ENCODE measurements at regions not wholly inside any gene's neighbourhood (a gene's known extent, or its start where the extent isn't known, plus 50 kb on each side); places are given as distances from the start of the nearest gene placed in this dataset.
"Not testable (repeated sequence)": the region's sequence is repeated elsewhere in the genome, so short reads cannot be mapped to it uniquely, and the experiment has no call there.

GRCh38 chr7:69208848-69209247 lies 389.4 kb upstream of the AUTS2 start:
- intact Hi-C loops (cut with DNase I), result no loop called here
- Histone ChIP-seq H3K4me3 (no peak overlapping the region), H3K27ac (no peak overlapping the region), H3K36me3 (no peaks in the 10 kb centered on the region), H3K9me3 (no peaks in the 10 kb centered on the region), H3K4me1 (replicated peaks) (no peaks in the 10 kb centered on the region), H3K27me3 (replicated peaks; ENCODE audit: insufficient read depth) (peaks cover 1% of the 10 kb centered on the region)
- DNase-seq (ENCODE audit: low spot score), result no peak
- 91% methylated on average over 6 of the region's 6 CpGs for WGBS
- no peak for TF ChIP-seq POLR2A (IDR thresholded peaks at IDR 0.05)

DNA sequence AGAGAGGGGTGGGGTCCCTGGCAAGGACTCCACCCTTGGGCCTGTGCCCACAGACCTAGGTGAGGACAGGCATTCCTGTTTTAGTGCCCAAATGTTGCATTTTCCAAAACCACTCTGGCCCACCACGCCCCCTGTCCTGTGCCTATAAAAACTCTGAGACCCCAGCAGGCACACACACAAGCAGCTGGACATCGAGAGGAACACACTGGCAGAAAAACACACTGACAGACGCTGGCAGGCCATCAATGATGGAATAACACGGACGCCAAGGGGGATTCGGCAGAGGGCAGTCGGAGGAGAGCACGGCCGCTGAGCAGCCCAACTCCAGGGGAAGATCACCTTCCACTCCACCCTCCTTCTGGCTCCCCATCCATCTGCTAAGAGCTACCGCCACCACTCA lies 386.9 kb upstream of the AUTS2 start:
- DNase-seq (ENCODE audit: low spot score), result no peak
- intact Hi-C loops (cut with DNase I), result no loop called here
- 72% methylated on average over 10 of the region's 10 CpGs for WGBS

GRCh38 chr7:69211739-69212138 lies 386.5 kb upstream of the AUTS2 start:
- no peak for DNase-seq (ENCODE audit: low spot score)
- Histone ChIP-seq H3K36me3 (no peaks in the 10 kb centered on the region), H3K9me3 (no peaks in the 10 kb centered on the region), H3K4me3 (no peak overlapping the region), H3K27ac (no peak overlapping the region), H3K4me1 (replicated peaks) (no peaks in the 10 kb centered on the region), H3K27me3 (replicated peaks; ENCODE audit: insufficient read depth) (peaks cover 2% of the 10 kb centered on the region)
- WGBS, result 79% methylated on average over 6 of the region's 6 CpGs
- TF ChIP-seq, protein P1, sequence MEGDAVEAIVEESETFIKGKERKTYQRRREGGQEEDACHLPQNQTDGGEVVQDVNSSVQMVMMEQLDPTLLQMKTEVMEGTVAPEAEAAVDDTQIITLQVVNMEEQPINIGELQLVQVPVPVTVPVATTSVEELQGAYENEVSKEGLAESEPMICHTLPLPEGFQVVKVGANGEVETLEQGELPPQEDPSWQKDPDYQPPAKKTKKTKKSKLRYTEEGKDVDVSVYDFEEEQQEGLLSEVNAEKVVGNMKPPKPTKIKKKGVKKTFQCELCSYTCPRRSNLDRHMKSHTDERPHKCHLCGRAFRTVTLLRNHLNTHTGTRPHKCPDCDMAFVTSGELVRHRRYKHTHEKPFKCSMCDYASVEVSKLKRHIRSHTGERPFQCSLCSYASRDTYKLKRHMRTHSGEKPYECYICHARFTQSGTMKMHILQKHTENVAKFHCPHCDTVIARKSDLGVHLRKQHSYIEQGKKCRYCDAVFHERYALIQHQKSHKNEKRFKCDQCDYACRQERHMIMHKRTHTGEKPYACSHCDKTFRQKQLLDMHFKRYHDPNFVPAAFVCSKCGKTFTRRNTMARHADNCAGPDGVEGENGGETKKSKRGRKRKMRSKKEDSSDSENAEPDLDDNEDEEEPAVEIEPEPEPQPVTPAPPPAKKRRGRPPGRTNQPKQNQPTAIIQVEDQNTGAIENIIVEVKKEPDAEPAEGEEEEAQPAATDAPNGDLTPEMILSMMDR (IDR thresholded peaks at IDR 0.05), result no peak
- no peak for TF ChIP-seq POLR2AphosphoS5 (IDR thresholded peaks at IDR 0.05)
- TF ChIP-seq POLR2A (IDR thresholded peaks at IDR 0.05), result no peak
- intact Hi-C loops (cut with DNase I), result no loop called here

More for the DNA sequence above, 386.9 kb upstream of the AUTS2 start:
- H3K36me3 ChIP-seq, result no peaks in the 10 kb centered on the region
- TF ChIP-seq POLR2AphosphoS5 (IDR thresholded peaks at IDR 0.05), result no peak
- TF ChIP-seq POLR2A (IDR thresholded peaks at IDR 0.05), result no peak
- TF ChIP-seq, protein P1 (IDR thresholded peaks at IDR 0.05), result no peak
- H3K4me3 ChIP-seq, result no peak overlapping the region
- H3K4me1 ChIP-seq (replicated peaks), result no peaks in the 10 kb centered on the region
- H3K9me3 ChIP-seq, result no peaks in the 10 kb centered on the region
- peaks cover 2% of the 10 kb centered on the region for H3K27me3 ChIP-seq (replicated peaks; ENCODE audit: insufficient read depth)
- H3K27ac ChIP-seq, result no peak overlapping the region

DNA sequence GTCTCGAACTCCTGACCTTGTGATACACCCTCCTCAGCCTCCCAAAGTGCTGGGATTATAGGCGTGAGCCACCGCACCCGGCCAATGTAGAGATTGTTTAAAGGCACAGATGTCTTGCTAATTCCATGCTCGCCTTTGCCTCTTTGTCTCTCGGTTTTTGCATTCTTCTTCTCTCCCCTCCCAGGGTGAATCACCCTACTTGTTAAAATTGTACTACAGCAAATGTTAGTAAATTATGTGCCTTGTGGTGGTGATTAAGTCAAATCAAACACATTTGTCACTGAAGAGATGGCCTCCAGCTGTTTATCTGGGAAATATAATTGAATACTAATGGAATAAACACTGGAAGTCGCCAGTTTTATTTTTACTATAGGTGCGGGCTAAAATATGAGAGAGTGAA lies 384.4 kb upstream of the AUTS2 start:
- no peak overlapping the region for H3K27ac ChIP-seq
- intact Hi-C loops (cut with DNase I), result no loop called here
- H3K36me3 ChIP-seq, result no peaks in the 10 kb centered on the region
- H3K9me3 ChIP-seq, result no peaks in the 10 kb centered on the region
- peaks cover 2% of the 10 kb centered on the region for H3K27me3 ChIP-seq (replicated peaks; ENCODE audit: insufficient read depth)
- H3K4me1 ChIP-seq (replicated peaks), result no peaks in the 10 kb centered on the region
- H3K4me3 ChIP-seq, result no peak overlapping the region
- no peak for DNase-seq (ENCODE audit: low spot score)
- TF ChIP-seq, protein P1 (IDR thresholded peaks at IDR 0.05), result no peak
- TF ChIP-seq POLR2A (IDR thresholded peaks at IDR 0.05), result no peak
- TF ChIP-seq POLR2AphosphoS5 (IDR thresholded peaks at IDR 0.05), result no peak
- WGBS, result 65% methylated on average over 8 of the region's 8 CpGs

DNA sequence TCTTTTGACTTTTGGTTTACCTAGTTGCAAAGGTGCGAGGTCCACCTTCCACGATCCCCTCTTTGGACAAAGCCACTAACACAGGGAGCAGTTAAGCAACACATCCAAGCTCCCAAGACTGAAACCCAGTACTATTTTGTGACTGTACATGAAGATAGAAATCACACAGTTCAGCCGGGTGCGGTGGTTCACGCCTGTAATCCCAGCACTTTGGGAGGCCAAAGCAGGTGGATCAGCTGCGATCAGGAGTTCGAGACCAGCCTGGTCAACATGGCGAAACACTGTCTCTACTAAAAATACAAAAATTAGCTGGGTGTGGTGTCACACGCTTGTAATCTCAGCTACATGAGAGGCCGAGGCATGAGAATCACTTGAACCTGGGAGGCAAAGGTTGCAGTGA lies 382.8 kb upstream of the AUTS2 start:
- DNase-seq (ENCODE audit: low spot score); H3K27me3 ChIP-seq (replicated peaks; ENCODE audit: insufficient read depth); intact Hi-C loops (cut with DNase I); H3K36me3 ChIP-seq; H3K4me3 ChIP-seq; H3K27ac ChIP-seq; H3K9me3 ChIP-seq; H3K4me1 ChIP-seq (replicated peaks): not testable (repeated sequence)
- WGBS, result 96% methylated on average over 10 of the region's 10 CpGs

GRCh38 chr7:69217516-69218350 lies 380.5 kb upstream of the AUTS2 start:
- TF ChIP-seq POLR2AphosphoS5 (IDR thresholded peaks at IDR 0.05), result no peak
- TF ChIP-seq POLR2A (IDR thresholded peaks at IDR 0.05), result no peak
- TF ChIP-seq, protein P1 (IDR thresholded peaks at IDR 0.05), result no peak

More at GRCh38 chr7:69217516-69218350, 380.5 kb upstream of the AUTS2 start:
- no peak for DNase-seq (ENCODE audit: low spot score)
- Histone ChIP-seq H3K27me3 (replicated peaks; ENCODE audit: insufficient read depth) (peaks cover 2% of the 10 kb centered on the region), H3K4me1 (replicated peaks) (no peaks in the 10 kb centered on the region), H3K36me3 (no peaks in the 10 kb centered on the region), H3K4me3 (no peak overlapping the region), H3K9me3 (no peaks in the 10 kb centered on the region), H3K27ac (no peak overlapping the region)
- 58% methylated on average over 18 of the region's 18 CpGs for WGBS
- intact Hi-C loops (cut with DNase I), result no loop called here
